H9 (cell line): ENCODE measurements at regions not wholly inside any gene's neighbourhood (a gene's known extent, or its start where the extent isn't known, plus 50 kb on each side); places are given as distances from the start of the nearest gene placed in this dataset.

ENCODE experiments used
- DNase-seq: peaks from one replicate; pipeline ENCODE4 v3.0.0-alpha.2; 2017
- H2AFZ ChIP-seq: one replicate; pipeline ENCODE4 v1.6.1; 2013; ENCODE audit warnings: mild to moderate bottlenecking, low read length, control low read depth, moderate library complexity
- H2AK5ac ChIP-seq: 2 replicates; pipeline ENCODE4 v1.6.1; 2013; ENCODE audit warnings: low read length, control low read depth, mixed read lengths; ENCODE audit not compliant: insufficient read length
- H2BK120ac ChIP-seq: one replicate; pipeline ENCODE4 v1.6.1; 2013; ENCODE audit warnings: low read depth, mild to moderate bottlenecking, low read length, control low read depth, inconsistent platforms; ENCODE audit not compliant: poor library complexity, severe bottlenecking
- H2BK12ac ChIP-seq: 2 replicates; pipeline ENCODE4 v1.6.1; 2013; ENCODE audit warnings: low read length, control low read depth, mixed read lengths, low read depth; ENCODE audit not compliant: insufficient read length
- H2BK15ac ChIP-seq: 2 replicates; pipeline ENCODE4 v1.6.1; 2013; ENCODE audit warnings: low read depth, low read length, control low read depth
- H2BK20ac ChIP-seq: one replicate; pipeline ENCODE4 v1.6.1; 2013; ENCODE audit warnings: low read depth, mild to moderate bottlenecking, low read length, control low read depth, inconsistent platforms; ENCODE audit not compliant: poor library complexity, severe bottlenecking
- H2BK5ac ChIP-seq: 2 replicates; pipeline ENCODE4 v1.6.1; 2013; ENCODE audit warnings: low read length, control low read depth, mixed read lengths; ENCODE audit not compliant: insufficient read length
- H3K14ac ChIP-seq: 2 replicates; pipeline ENCODE4 v1.6.1; 2013; ENCODE audit warnings: low read length, control low read depth; ENCODE audit not compliant: insufficient read depth
- H3K18ac ChIP-seq: 2 replicates; pipeline ENCODE4 v1.6.1; 2013; ENCODE audit warnings: low read depth, mild to moderate bottlenecking, mixed read lengths, low read length, control low read depth; ENCODE audit not compliant: insufficient read length
- H3K23ac ChIP-seq: 2 replicates; pipeline ENCODE4 v1.6.1; 2013; ENCODE audit warnings: low read length, control low read depth, mixed read lengths, low read depth; ENCODE audit not compliant: insufficient read length
- H3K23me2 ChIP-seq: 2 replicates; pipeline ENCODE4 v1.6.1; 2013; ENCODE audit warnings: low read depth, mild to moderate bottlenecking, mixed read lengths, low read length, control low read depth; ENCODE audit not compliant: insufficient read length, poor library complexity, severe bottlenecking
- H3K27ac ChIP-seq: 2 replicates; pipeline ENCODE4 v1.5.1; 2013; ENCODE audit warnings: low read length, control low read depth, mixed read lengths, low read depth; ENCODE audit not compliant: insufficient read length
- H3K27me3 ChIP-seq: 2 replicates; pipeline ENCODE4 v1.6.1; 2013; ENCODE audit warnings: low read length, control low read depth, inconsistent platforms; ENCODE audit not compliant: insufficient read depth
- H3K4ac ChIP-seq: 2 replicates; pipeline ENCODE4 v1.6.1; 2013; ENCODE audit warnings: low read depth, mild to moderate bottlenecking, control low read depth, inconsistent platforms, low read length, moderate library complexity
- H3K4me1 ChIP-seq: 2 replicates; pipeline ENCODE4 v1.6.1; 2013; ENCODE audit warnings: low read length, control low read depth, inconsistent platforms; ENCODE audit not compliant: insufficient read depth
- H3K4me2 ChIP-seq: 2 replicates; pipeline ENCODE4 v1.6.1; 2013; ENCODE audit warnings: low read length, control low read depth, mixed read lengths; ENCODE audit not compliant: insufficient read length, insufficient read depth
- H3K56ac ChIP-seq: 2 replicates; pipeline ENCODE4 v1.6.1; 2013; ENCODE audit warnings: low read depth, mild to moderate bottlenecking, mixed read lengths, low read length, control low read depth; ENCODE audit not compliant: insufficient read length
- H3K79me1 ChIP-seq: 2 replicates; pipeline ENCODE4 v1.6.1; 2013; ENCODE audit warnings: low read depth, mild to moderate bottlenecking, moderate library complexity, low read length, control low read depth, inconsistent platforms; ENCODE audit not compliant: insufficient read depth, poor library complexity, severe bottlenecking
- H3K79me2 ChIP-seq: 2 replicates; pipeline ENCODE4 v1.6.1; 2013; ENCODE audit warnings: low read length, control low read depth, inconsistent platforms; ENCODE audit not compliant: insufficient read depth
- H3K9ac ChIP-seq: 2 replicates; pipeline ENCODE4 v1.6.1; 2013; ENCODE audit warnings: low read length, control low read depth, mixed read lengths; ENCODE audit not compliant: insufficient read length; ENCODE audit errors: extremely low read depth
- H3K9me3 ChIP-seq: one replicate; pipeline ENCODE4 v1.6.1; 2013; ENCODE audit warnings: low read depth, low read length, inconsistent platforms; ENCODE audit not compliant: control insufficient read depth
- H3T11ph ChIP-seq: one replicate; pipeline ENCODE4 v1.6.1; 2013; ENCODE audit warnings: mild to moderate bottlenecking, low read length, control low read depth, inconsistent platforms
- H4K20me1 ChIP-seq: one replicate; pipeline ENCODE4 v1.6.1; 2013; ENCODE audit not compliant: control insufficient read depth, insufficient read length, insufficient read depth
- H4K5ac ChIP-seq: 2 replicates; pipeline ENCODE4 v1.6.1; 2013; ENCODE audit warnings: low read depth, mild to moderate bottlenecking, mixed read lengths, low read length, control low read depth; ENCODE audit not compliant: insufficient read length
- H4K8ac ChIP-seq: replicated peaks from 2 replicates; pipeline ENCODE4 v1.6.1; 2013; ENCODE audit warnings: low read length, control low read depth, mixed read lengths, low read depth; ENCODE audit not compliant: insufficient read length
- H4K91ac ChIP-seq: 2 replicates; pipeline ENCODE4 v1.6.1; 2013; ENCODE audit warnings: low read depth, mild to moderate bottlenecking, moderate library complexity, mixed read lengths, low read length, control low read depth; ENCODE audit not compliant: insufficient read length
- H3K27ac Mint-ChIP-seq, 3 experiments: 2 replicates in 2 of 3; 3 replicates in 1 of 3; pipeline ENCODE4 v1.8.0; 2020 to 2021; ENCODE audit warnings: mixed read lengths in 3 of 3, mild to moderate bottlenecking in 1 of 3, moderate library complexity in 1 of 3
- H3K27me3 Mint-ChIP-seq: 2 replicates; pipeline ENCODE4 v1.8.0; 2021; ENCODE audit warnings: low read depth, mild to moderate bottlenecking, moderate library complexity, mixed read lengths
- H3K36me3 Mint-ChIP-seq, 3 experiments: 2 replicates in 2 of 3; 3 replicates in 1 of 3; pipeline ENCODE4 v1.8.0; 2020 to 2021; ENCODE audit warnings: low read depth in 3 of 3, mixed read lengths in 3 of 3; ENCODE audit not compliant: insufficient read depth in 1 of 3
- H3K4me1 Mint-ChIP-seq, 2 experiments: 2 replicates each; pipeline ENCODE4 v1.8.0; 2020; ENCODE audit warnings: mixed read lengths in 2 of 2
- H3K4me3 Mint-ChIP-seq, 2 experiments: 2 replicates in 1 of 2; 3 replicates in 1 of 2; pipeline ENCODE4 v1.8.0; 2020 to 2021; ENCODE audit warnings: mild to moderate bottlenecking in 2 of 2, mixed read lengths in 2 of 2, moderate library complexity in 1 of 2
- H3K9me3 Mint-ChIP-seq, 2 experiments: 2 replicates in 1 of 2; 3 replicates in 1 of 2; pipeline ENCODE4 v1.8.0; 2020; ENCODE audit warnings: mild to moderate bottlenecking in 2 of 2, mixed read lengths in 2 of 2, moderate library complexity in 1 of 2
- whole genome bisulfite sequencing: extraction: QIAGEN DNeasy Blood & Tissue Kit; methylation state at CpG from one replicate; pipeline ENCODE4 v1.1.7; 2013; ENCODE audit warnings: missing lambda C conversion rate, low lambda C conversion rate, mixed read lengths; ENCODE audit not compliant: insufficient read length; ENCODE audit errors: extremely low coverage; 5-methylcytosine and 5-hydroxymethylcytosine counted together
- TF ChIP-seq, protein P1 (sequence below): fragments of 200-600 bp; sonication (generic); conservative IDR thresholded peaks from 3 replicates; pipeline ENCODE4 v1.8.0; 2021; ENCODE audit warnings: antibody characterized with exemption, mild to moderate bottlenecking

DNA sequence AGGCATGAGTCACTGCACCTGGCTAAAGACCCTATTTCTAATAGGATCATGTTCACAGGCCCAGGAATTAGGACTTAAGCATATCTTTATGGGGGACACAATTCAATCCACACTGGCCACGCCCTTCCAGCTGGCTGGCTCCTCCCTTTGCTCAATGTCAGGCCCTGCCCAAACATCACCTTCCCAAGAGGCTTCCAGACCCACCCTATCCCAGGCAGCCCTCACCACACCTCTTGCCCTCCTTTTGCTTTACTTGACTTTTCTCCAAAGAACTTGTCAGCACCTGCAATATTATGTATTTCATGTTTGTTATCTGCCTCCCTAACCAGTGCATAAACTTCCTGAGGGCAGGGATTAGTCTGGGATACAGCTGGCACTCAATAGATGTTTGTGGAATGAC, 109.6 kb upstream of the CDH5 start:
- no peaks in the 10 kb centered on the region; a peak in 2 of 5 replicates for H3K9me3 Mint-ChIP-seq
- no peak overlapping the region for H2BK20ac ChIP-seq
- no peak overlapping the region for H4K91ac ChIP-seq
- H3K79me1 ChIP-seq: no peaks in the 10 kb centered on the region
- H3K27me3 Mint-ChIP-seq: no peaks in the 10 kb centered on the region; the same call in 1 of the 2 replicates
- no peak overlapping the region for H3K4ac ChIP-seq
- H3K23me2 ChIP-seq: no peaks in the 10 kb centered on the region
- no peak overlapping the region for H2BK5ac ChIP-seq
- H2BK15ac ChIP-seq: no peak overlapping the region
- H3K27me3 ChIP-seq: no peaks in the 10 kb centered on the region
- H3K4me1 Mint-ChIP-seq: no peaks in the 10 kb centered on the region; a peak in 2 of 4 replicates
- no peak overlapping the region for H3K56ac ChIP-seq
- no peaks in the 10 kb centered on the region; a peak in 1 of 7 replicates for H3K36me3 Mint-ChIP-seq
- H2BK120ac ChIP-seq: no peak overlapping the region
- no CpG with 5 or more reads among the region's 1 CpG for WGBS
- no peak overlapping the region for H3K27ac ChIP-seq
- TF ChIP-seq, protein P1, sequence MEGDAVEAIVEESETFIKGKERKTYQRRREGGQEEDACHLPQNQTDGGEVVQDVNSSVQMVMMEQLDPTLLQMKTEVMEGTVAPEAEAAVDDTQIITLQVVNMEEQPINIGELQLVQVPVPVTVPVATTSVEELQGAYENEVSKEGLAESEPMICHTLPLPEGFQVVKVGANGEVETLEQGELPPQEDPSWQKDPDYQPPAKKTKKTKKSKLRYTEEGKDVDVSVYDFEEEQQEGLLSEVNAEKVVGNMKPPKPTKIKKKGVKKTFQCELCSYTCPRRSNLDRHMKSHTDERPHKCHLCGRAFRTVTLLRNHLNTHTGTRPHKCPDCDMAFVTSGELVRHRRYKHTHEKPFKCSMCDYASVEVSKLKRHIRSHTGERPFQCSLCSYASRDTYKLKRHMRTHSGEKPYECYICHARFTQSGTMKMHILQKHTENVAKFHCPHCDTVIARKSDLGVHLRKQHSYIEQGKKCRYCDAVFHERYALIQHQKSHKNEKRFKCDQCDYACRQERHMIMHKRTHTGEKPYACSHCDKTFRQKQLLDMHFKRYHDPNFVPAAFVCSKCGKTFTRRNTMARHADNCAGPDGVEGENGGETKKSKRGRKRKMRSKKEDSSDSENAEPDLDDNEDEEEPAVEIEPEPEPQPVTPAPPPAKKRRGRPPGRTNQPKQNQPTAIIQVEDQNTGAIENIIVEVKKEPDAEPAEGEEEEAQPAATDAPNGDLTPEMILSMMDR: no peak
- no peak overlapping the region for H3T11ph ChIP-seq
- no peak overlapping the region for H2AFZ ChIP-seq
- H3K4me3 Mint-ChIP-seq: no peak overlapping the region
- H4K20me1 ChIP-seq: no peaks in the 10 kb centered on the region
- no peak overlapping the region for H3K14ac ChIP-seq
- H4K8ac ChIP-seq: no peak overlapping the region
- no peak overlapping the region for H3K23ac ChIP-seq
- H3K9me3 ChIP-seq: no peaks in the 10 kb centered on the region
- no peak overlapping the region for H2AK5ac ChIP-seq
- no peak overlapping the region for H2BK12ac ChIP-seq
- H3K4me2 ChIP-seq: no peak overlapping the region
- peak overlapping the region in 1 of 3 experiments; percentile 76; a peak in 1 of 7 replicates for H3K27ac Mint-ChIP-seq
- H3K79me2 ChIP-seq: no peaks in the 10 kb centered on the region
- no peak overlapping the region for H3K18ac ChIP-seq
- H3K4me1 ChIP-seq: no peaks in the 10 kb centered on the region
- no peak overlapping the region for H3K9ac ChIP-seq
- H4K5ac ChIP-seq: no peak overlapping the region
- DNase-seq: no peak
